ENCODE measurements at regions not wholly inside any gene's neighbourhood (a gene's known extent, or its start where the extent isn't known, plus 50 kb on each side); places are given as distances from the start of the nearest gene placed in this dataset.
"Not testable (repeated sequence)": the region's sequence is repeated elsewhere in the genome, so short reads cannot be mapped to it uniquely, and the experiment has no call there.

DNA sequence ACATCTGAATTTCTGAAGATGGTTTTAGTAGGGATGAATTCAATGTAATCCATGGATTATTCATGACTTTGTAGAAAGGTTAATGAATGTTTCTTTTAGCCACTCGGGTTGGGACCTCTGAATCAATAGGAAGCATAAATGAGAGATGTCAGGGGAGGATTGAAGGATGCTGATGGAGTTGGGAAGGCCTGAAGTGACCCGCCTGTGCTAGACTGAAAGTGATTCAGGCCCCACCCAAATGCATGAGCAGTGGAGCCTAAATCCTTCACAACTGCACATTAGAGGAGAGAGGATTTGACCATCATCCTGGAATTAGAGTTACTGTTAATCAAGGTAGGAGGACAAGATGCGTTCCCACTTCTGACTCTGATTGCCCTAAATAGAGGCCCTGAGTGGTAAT, 162.2 kb upstream of the PTPN20 start:
- TF ChIP-seq, protein P1, sequence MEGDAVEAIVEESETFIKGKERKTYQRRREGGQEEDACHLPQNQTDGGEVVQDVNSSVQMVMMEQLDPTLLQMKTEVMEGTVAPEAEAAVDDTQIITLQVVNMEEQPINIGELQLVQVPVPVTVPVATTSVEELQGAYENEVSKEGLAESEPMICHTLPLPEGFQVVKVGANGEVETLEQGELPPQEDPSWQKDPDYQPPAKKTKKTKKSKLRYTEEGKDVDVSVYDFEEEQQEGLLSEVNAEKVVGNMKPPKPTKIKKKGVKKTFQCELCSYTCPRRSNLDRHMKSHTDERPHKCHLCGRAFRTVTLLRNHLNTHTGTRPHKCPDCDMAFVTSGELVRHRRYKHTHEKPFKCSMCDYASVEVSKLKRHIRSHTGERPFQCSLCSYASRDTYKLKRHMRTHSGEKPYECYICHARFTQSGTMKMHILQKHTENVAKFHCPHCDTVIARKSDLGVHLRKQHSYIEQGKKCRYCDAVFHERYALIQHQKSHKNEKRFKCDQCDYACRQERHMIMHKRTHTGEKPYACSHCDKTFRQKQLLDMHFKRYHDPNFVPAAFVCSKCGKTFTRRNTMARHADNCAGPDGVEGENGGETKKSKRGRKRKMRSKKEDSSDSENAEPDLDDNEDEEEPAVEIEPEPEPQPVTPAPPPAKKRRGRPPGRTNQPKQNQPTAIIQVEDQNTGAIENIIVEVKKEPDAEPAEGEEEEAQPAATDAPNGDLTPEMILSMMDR (IDR thresholded peaks at IDR 0.05): not testable (repeated sequence)
- TF ChIP-seq POLR2AphosphoS5, POLR2A, EP300 (IDR thresholded peaks at IDR 0.05): not testable (repeated sequence)
